DMS53 (cell line): ENCODE measurements at regions not wholly inside any gene's neighbourhood (a gene's known extent, or its start where the extent isn't known, plus 50 kb on each side); places are given as distances from the start of the nearest gene placed in this dataset.
A peak's percentile ranks its signal among the peaks of the same experiment; 100 is the strongest.
"Not testable (repeated sequence)": the region's sequence is repeated elsewhere in the genome, so short reads cannot be mapped to it uniquely, and the experiment has no call there.

Source experiments
- DNase-seq: peaks from one replicate; lab custom pipeline; 2025; lab: John Stamatoyannopoulos, UW

GRCh38 chr3:139238281-139239030 is 105.4 kb upstream of the MRPS22 start:
- DNase-seq, result no peak

DNA sequence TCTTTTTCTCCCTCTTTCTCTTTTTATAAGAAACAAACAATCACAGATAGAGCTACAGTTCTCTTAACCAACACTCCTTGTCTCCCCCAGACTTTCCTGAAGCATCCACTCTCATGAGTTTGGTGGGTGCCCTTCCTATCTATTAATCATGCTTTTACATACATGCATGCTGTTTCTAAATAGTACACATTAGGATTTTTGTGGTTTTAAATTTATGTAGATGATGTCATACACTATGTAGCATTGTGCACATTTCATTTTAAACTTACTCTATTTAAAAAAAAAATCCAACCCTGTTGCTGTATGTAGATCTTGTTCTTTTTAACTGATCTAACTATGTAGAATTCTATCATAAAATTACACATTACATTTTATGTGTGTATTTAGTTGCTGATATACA is 104.3 kb upstream of the MRPS22 start:
- DNase-seq, result no peak

DNA sequence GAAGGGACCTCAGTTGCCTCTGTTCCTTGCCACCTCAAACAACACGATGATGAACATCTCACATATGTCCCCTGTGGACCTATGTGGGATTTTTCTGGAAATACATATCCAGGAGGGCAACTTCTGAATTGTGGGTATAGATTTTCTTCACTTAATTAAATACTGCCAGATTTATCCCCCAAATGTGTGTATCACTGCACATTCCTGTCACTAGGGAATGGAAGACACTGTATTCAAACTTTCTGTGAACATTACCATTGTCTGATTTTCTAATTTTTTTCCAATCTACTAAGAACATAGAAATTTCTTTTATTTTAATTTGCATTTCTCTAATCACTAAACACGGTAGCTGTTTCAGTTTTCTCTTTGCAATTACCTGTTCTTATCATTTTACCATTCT is 102.0 kb upstream of the MRPS22 start:
- DNase-seq, result no peak

DNA sequence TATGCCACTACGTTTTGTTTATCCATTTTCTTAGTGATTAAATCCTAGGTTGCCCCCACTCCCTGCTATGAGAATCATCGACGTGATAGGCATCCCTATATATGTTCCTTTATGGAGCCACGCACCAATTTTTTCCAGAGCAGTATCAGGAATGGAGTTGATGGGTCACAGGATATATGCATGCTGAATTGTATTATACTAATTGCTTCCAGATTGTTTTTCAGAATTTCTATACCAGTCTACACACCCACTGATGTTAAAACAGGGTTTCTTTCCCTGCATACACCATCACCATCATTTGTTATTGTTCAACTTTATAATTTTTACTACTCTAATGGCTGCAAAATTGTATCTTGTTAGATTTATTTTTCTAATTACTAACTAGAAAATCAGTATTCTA is 100.1 kb upstream of the MRPS22 start:
- no peak for DNase-seq

GRCh38 chr3:139248593-139249255 is 95.1 kb upstream of the MRPS22 start:
- DNase-seq, result no peak

DNA sequence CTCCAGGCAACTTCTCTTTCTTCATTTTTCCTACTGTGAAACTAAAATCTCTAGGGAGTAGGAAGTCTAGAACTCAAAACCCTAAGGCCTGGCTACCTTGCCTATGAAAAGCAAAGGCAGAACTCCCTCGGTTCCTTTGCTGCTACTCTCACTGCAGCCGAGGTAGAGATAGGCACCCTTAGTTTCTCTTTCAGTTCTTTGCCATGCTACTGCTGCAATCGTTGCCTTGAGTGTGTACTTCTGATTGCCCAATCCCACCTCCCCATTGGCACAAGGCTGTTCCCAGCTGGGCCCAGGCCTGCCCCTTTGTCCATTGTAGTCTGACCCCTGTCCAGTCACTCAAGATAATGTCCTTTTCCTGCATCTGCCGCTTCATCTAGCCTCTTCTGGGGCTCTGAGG is 92.3 kb upstream of the MRPS22 start:
- DNase-seq, result no peak

DNA sequence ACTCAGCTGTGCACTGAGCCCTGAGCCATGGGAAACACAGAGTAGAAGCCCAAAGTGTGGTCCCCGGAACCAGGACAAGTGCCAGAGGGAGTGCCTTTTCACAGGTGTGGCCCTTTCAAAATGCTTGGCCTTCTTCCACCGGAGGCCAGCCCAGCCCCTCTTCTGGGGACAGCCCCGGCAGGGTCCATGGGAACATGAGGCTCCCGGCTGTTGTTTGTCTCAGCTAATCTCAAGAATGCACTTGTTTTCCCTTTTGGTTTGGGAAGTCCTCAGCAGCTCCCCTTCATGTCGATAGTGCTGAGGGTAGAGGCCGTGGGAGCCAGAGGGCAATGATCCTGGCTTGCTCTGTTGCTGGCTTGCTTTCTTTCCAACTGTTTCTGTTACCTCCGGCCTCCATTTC is 91.1 kb upstream of the MRPS22 start:
- no peak for DNase-seq

DNA sequence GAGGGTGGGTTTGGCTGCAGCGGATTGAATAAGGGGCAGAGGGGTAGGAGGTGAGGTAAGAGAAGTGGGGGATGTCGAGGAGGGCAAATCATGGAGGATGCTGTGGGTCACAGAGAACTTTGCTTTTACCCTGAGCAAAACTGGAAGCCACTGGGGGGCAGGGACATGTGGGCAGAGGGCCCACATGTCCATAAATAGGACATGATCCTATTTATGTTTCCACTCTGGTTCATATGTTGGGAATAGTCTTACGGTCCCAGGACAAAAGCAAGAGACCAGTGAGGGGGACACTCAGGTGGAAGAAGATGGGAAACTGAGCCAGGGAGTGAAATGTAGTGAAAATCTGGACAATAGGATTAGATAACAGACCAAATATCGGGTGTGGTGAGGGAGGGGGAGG is 85.5 kb upstream of the MRPS22 start:
- DNase-seq, result no peak

GRCh38 chr3:139259398-139259797 is 84.4 kb upstream of the MRPS22 start:
- no peak for DNase-seq

DNA sequence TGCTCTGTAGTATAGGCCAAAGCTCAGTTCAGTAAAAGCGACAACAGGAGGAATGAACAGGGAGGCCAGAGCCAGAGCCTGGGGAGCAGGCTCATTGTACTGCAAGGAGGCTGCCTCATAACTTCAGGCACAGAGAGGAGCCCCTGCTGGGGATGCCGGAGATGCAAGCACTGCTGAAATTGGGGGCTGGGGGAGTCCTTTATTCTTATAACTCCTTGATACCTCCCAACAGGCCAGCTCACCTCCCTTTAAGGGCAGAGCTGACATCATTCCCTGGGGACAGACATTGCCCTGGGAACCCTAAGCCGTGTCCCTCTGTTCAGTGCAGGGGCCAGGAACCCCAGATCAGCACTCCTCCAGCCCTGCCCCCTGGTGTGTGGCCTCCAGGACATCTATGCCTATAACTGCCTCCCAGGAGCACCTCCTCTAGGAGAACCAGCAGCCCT is 83.8 kb upstream of the MRPS22 start:
- DNase-seq, result no peak

GRCh38 chr3:139260793-139261736 is 82.8 kb upstream of the MRPS22 start:
- DNase-seq, result no peak

GRCh38 chr3:139261754-139262586 is 81.8 kb upstream of the MRPS22 start:
- no peak for DNase-seq

- DNase-seq, result no peak
These were observed 80.0 kb upstream of the MRPS22 start for GRCh38 chr3:139263798-139264197.

- no peak for DNase-seq
These were observed 79.4 kb upstream of the MRPS22 start for GRCh38 chr3:139264375-139264774.

DNA sequence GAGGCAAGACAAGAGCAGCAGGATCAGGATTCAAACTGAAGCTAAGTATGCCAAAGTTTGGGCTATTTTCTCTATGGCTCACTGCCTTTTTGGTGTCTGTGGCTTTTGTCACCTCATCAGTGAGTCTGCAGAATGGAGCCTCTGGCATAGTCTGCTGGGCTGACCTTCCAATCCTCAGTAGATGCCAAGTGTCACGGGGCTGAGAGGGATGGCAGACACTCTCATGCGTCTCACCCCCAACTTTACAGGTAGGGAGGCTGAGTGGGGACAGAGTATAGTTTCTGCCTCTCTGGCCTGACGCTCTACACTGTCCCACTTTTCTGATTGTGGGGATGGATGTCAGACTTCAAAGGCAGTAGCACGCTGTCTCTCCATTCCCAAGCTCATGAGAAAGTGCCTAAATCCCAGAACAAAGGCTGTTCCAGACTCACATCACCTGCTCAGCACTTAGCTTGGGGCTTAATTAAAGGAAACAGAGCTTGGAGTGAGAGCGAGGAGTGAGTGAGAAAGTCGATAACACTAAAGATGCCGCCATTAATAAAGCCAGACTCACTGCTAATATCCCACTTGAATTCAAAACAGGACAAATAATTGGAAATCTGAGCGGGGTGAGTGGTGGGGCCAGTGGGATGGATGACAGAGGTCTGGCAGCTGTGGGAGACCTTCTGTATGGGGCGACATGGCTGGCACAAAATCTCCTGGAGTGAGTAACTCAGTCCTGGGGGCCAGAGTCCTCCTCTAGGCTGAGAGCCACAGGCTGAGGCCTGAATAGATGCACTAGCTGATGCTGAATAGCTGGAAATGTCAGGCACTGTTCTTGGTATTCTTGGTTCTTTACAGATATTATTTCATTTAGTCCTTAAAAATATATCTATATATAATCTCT is 78.4 kb upstream of the MRPS22 start:
- no peak for DNase-seq

DNA sequence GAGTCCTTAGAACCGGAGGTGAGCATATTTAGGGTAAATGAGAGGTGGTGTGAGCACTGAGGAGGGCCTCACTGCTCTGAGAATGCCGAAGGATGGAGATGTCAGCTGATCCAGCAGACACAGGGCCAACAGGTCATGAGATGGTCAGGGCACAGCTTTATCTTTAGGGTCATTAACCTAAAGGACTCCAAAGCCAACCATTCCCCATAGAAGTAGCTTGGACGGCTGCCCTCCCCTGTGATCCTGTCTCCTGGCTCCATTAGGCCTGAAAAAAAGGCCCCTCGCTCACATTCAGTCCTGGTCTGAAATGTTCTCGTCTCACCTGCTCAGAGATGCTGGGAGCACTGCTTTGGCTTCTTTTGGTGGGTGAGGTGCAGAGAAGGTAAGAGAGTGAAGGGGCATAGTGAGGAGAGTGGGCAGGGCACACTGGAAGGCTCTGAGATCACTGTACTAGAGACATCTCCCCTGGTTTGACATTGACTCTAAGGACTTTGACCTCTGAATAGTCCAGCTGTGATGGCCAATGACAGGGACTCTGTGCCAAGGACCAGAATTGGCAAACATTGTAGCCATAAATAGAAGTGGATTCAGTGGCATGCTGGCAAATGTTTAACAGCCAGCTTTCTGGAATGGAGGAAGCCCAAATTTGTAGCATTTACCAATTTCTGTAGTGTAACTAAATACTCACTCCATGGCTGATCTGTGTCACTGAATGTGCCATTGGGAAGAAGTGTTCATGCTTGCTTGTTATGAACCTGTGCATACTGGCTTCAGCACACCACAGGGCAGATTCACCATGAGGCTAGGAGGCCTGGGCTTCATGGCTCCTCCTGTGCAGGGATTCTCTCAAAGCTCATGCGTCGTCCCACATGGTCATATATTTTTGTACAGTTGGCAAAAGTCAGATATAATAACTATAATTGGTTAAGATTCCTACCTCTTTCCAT is 76.2 kb upstream of the MRPS22 start:
- DNase-seq, result peak; percentile 5

GRCh38 chr3:139269984-139270383 is 73.8 kb upstream of the MRPS22 start:
- DNase-seq, result no peak

GRCh38 chr3:139270652-139271051 is 73.2 kb upstream of the MRPS22 start:
- not testable (repeated sequence) for DNase-seq

GRCh38 chr3:139280027-139280671 is 63.7 kb upstream of the MRPS22 start:
- DNase-seq, result no peak
